CD4-positive, alpha-beta T cell treated with Interleukin-15 for 1 hour (primary cell): ENCODE measurements at regions not wholly inside any gene's neighbourhood (a gene's known extent, or its start where the extent isn't known, plus 50 kb on each side); places are given as distances from the start of the nearest gene placed in this dataset.

Experiments used
- DNase-seq: peaks from one replicate; pipeline ENCODE4 v3.0.0-alpha.2; 2020

- peak; percentile 27 for DNase-seq
Observed at GRCh38 chr16:72501739-72502593, 330.0 kb upstream of the PMFBP1 start.

GRCh38 chr16:72500545-72500944 is 328.6 kb upstream of the PMFBP1 start:
- DNase-seq, result no peak

GRCh38 chr16:72493716-72494415 is 321.9 kb upstream of the PMFBP1 start:
- DNase-seq, result no peak

GRCh38 chr16:72487283-72487682 is 315.3 kb upstream of the PMFBP1 start:
- DNase-seq, result no peak

- no peak for DNase-seq
Observed at GRCh38 chr16:72482695-72483094, 310.7 kb upstream of the PMFBP1 start.

GRCh38 chr16:72481419-72481818 is 309.5 kb upstream of the PMFBP1 start:
- no peak for DNase-seq

- no peak for DNase-seq
Observed at GRCh38 chr16:72480911-72481310, 309.0 kb upstream of the PMFBP1 start.

GRCh38 chr16:72475688-72476087 is 303.7 kb upstream of the PMFBP1 start:
- no peak for DNase-seq

GRCh38 chr16:72474501-72475123 is 302.7 kb upstream of the PMFBP1 start:
- DNase-seq, result no peak

- no peak for DNase-seq
Observed at GRCh38 chr16:72473631-72474030, 301.7 kb upstream of the PMFBP1 start.

- DNase-seq, result no peak
Observed at GRCh38 chr16:72471317-72471924, 299.5 kb upstream of the PMFBP1 start.

- DNase-seq, result no peak
Observed at GRCh38 chr16:72470541-72470940, 298.6 kb upstream of the PMFBP1 start.

- DNase-seq, result no peak
Observed at GRCh38 chr16:72469932-72470331, 298.0 kb upstream of the PMFBP1 start.

- DNase-seq, result no peak
Observed at GRCh38 chr16:72468582-72468981, 296.6 kb upstream of the PMFBP1 start.

- no peak for DNase-seq
Observed at GRCh38 chr16:72467157-72467759, 295.3 kb upstream of the PMFBP1 start.

- DNase-seq, result no peak
Observed at GRCh38 chr16:72464597-72465368, 292.8 kb upstream of the PMFBP1 start.

- no peak for DNase-seq
Observed at GRCh38 chr16:72464052-72464451, 292.1 kb upstream of the PMFBP1 start.

GRCh38 chr16:72458035-72458434 is 286.1 kb upstream of the PMFBP1 start:
- DNase-seq, result no peak

GRCh38 chr16:72457243-72457940 is 285.4 kb upstream of the PMFBP1 start:
- no peak for DNase-seq

- no peak for DNase-seq
Observed at GRCh38 chr16:72455743-72456659, 284.0 kb upstream of the PMFBP1 start.
